Stomach (tissue), 4 donors: ENCODE measurements at regions not wholly inside any gene's neighbourhood (a gene's known extent, or its start where the extent isn't known, plus 50 kb on each side); places are given as distances from the start of the nearest gene placed in this dataset.

ENCODE experiments used
- EP300 ChIP-seq: sonication (generic); formaldehyde crosslinking; IDR thresholded peaks from one replicate; pipeline ENCODE4 v1.6.1; 2017; ENCODE audit warnings: antibody characterized with exemption
- POLR2A ChIP-seq, 4 donors: fragments of 450-650 bp; IDR thresholded peaks; one replicate each; pipeline ENCODE4 v1.6.1; 2016; ENCODE audit warnings: antibody characterized with exemption in 4 of 4, control low read depth in 2 of 4, mild to moderate bottlenecking in 1 of 4, moderate library complexity in 1 of 4
- POLR2AphosphoS5 ChIP-seq, 3 donors: sonication (generic); formaldehyde crosslinking; IDR thresholded peaks; one replicate each; pipeline ENCODE4 v1.6.1; 2016; ENCODE audit warnings: antibody characterized with exemption in 3 of 3
- TF ChIP-seq, protein P1 (sequence below), 7 experiments: fragments of 450-650 bp in 4 of 7; fragments of 200-600 bp in 3 of 7; sonication (generic) in 3 of 7; IDR thresholded peaks; one replicate each; pipeline ENCODE4 v1.5.1; 2016 to 2019; ENCODE audit warnings: antibody characterized with exemption in 7 of 7, control low read depth in 2 of 7, mild to moderate bottlenecking in 1 of 7

GRCh38 chr17:69728816-69729215 lies 314.3 kb downstream of the MAP2K6 start:
- TF ChIP-seq POLR2AphosphoS5 (IDR thresholded peaks at IDR 0.05) (no peak), POLR2A (IDR thresholded peaks at IDR 0.05) (no peak), EP300 (no peak)
- TF ChIP-seq, protein P1, sequence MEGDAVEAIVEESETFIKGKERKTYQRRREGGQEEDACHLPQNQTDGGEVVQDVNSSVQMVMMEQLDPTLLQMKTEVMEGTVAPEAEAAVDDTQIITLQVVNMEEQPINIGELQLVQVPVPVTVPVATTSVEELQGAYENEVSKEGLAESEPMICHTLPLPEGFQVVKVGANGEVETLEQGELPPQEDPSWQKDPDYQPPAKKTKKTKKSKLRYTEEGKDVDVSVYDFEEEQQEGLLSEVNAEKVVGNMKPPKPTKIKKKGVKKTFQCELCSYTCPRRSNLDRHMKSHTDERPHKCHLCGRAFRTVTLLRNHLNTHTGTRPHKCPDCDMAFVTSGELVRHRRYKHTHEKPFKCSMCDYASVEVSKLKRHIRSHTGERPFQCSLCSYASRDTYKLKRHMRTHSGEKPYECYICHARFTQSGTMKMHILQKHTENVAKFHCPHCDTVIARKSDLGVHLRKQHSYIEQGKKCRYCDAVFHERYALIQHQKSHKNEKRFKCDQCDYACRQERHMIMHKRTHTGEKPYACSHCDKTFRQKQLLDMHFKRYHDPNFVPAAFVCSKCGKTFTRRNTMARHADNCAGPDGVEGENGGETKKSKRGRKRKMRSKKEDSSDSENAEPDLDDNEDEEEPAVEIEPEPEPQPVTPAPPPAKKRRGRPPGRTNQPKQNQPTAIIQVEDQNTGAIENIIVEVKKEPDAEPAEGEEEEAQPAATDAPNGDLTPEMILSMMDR (IDR thresholded peaks at IDR 0.05): no peak
